T-helper 1 cell treated with Interleukin-12 subunit alpha and Interleukin-12 subunit beta and Interleukin-4 antibody, amounts not matched to agents 30 ng/mL and 1 ng/mL, for 36 hours (primary cell): ENCODE measurements at regions not wholly inside any gene's neighbourhood (a gene's known extent, or its start where the extent isn't known, plus 50 kb on each side); places are given as distances from the start of the nearest gene placed in this dataset.

Experiments
- intact Hi-C: fragments of 100-400 bp; cut with micrococcal nuclease; formaldehyde crosslinking; loops from one replicate; pipeline ENCODE4 v1.15.1; 2024

DNA sequence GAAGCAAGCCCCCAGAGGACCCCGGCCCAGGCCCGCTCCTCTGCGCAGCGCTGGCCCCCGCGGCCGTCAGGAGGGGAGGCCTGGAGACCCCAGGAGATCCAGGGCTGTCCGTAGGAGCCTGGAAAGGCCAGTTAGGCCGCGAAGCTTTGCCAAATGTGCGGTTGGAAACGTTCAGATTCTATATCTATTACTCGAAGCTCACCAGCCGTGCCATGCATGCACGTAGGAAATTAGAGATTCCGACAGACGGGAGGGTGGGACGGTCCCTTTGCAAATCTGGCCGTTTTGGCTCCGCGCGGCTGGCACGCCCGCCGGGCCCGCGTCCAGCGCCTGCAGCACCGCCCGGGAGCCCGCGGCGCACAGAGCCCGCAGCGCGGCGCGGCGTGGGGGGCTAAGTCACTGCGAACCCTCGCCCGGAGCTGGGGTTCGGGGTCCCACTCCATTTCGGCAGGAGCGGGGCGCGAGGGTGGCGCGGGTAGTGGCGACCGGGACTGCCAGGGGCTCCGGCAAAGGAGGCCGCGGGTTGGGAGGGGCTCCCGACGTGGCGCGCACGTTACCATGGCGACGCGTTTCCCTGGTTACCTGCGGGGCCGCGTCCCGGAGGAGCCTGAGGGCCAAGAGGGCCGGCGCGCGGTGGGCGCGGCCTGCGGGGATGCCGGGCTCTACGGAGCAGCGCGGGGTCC is 488.6 kb upstream of the SMIM21 start:
- intact Hi-C loops: no loop called here

DNA sequence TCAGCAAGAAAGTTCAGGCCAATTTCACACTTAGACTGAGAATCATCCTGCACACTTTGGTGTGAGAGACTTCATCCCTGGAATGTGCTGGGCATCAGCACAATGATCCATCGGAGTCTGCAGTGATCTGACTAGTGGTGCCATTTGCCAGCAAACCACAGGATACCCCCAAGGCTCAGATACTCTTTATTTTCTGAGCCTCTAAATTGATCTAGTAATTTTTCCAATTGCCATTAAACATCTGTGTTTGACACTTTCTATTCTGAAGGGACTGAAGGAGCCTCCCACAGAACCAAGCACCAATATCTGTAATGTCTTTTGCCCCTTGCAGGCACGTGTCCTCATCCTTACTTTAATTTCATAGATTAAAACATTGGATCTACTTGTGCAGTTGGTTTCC is 485.3 kb upstream of the SMIM21 start:
- intact Hi-C loops: no loop called here

DNA sequence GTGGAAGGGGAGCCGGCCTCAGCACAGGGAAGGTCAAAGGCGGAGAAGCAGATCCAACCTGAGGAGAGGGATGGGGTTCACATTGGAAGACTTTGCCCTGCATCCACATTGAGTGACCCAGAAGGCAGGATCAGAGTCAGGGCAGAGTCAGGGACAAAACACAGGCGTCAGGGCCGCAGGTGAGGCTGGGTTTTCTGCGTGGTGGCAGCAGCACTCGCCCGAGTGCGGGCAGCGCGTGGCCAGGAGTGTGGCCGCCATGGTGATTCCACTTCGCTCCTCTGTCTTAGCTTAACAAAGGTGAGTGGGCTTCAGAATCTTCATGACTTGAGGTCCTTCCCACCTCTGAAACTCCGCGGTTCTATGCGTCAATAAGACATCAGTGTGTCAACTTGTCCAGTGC is 476.9 kb upstream of the SMIM21 start:
- intact Hi-C loops: no loop called here

DNA sequence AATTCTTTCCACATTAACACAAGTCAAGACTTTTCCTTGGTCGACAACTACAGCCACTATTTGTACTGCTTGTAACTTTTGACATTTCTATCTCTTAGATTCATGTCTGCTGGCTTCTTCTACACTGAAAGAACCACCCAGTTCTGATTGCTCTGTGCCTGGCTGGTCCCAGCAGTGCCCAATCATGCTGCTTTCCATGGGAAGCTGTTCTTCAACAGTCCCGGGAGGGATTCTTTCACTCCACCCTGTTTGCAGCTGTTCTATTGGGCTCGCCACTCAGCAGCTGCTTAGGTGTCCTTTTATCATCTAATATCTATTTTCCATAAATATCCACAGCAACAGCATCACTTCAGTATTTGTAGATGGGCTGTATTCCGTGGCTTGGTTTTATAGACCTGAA is 471.1 kb upstream of the SMIM21 start:
- intact Hi-C loops: no loop called here

DNA sequence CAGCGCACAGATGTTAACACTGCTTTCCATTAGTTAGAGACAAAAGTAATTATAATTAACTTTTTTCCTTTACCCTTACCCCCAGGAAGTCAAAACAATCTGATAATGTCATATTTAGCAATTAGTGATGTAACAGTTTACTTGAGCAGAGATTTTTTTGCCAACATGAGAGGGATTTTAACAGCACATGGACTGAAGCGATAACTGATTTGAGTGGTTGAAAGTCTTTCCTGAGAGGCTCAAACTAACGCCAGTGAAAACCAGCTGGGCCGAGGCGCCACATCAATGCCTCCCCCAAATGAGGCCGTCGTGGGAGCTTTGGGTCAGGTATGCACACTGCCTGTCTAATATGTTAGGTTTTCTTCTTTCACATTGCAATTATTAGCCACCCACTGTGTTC is 469.9 kb upstream of the SMIM21 start:
- intact Hi-C loops: no loop called here

DNA sequence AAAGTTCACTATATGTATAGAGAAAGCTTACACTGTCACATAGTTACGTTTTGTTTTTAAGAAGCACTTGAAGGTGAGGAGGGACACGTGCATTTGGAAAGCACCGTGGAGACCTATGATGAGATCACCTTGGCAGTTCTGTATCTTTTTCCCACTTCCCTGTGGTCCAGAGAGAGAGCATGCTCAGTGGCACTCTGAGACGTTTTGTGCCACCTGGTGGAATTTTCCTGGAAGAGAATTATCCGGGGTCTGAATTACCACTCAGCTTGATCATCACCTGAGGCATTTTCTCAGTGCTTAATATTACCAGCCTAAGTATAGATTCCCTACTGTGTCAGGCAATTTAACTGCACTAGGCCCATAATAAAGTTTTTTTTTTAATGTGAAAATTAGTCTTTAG is 469.4 kb upstream of the SMIM21 start:
- intact Hi-C loops: no loop called here

DNA sequence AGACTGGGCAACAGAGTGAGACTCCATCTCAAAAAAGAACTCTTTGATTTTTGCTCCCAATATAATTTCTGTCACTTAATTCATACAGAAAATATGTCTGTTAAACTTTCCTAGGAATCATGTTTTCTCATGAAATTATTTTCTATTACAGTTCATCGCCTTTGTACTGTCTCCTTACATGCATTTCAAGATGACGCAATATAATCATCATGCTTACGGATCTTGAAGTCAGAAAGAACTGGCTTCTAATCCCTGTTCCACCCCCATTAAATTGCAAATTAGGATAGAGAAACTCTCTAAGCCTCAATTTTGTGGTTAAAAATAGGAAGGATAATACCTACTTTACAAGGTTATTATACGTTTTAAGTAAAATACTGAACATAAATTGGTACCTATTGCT is 467.6 kb upstream of the SMIM21 start:
- intact Hi-C loops: no loop called here

DNA sequence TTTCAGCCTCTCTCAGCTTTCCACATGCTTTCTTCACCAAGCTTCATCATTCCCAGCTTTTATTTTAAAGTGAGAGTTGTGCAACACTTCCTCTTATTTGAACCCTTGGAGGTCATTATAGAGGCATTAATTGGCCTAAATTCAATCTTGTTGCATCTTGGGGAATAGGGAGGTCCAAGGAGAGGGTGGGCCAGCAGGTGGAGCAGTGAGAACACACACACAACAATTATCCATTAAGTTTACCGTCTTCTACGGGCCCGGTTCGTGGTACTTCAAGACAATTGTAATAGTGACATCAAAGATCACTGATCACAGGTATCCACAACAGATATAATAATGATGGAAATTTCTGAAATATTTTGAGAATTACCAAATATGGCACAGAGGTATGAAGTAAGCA is 457.2 kb upstream of the SMIM21 start:
- intact Hi-C loops: no loop called here

DNA sequence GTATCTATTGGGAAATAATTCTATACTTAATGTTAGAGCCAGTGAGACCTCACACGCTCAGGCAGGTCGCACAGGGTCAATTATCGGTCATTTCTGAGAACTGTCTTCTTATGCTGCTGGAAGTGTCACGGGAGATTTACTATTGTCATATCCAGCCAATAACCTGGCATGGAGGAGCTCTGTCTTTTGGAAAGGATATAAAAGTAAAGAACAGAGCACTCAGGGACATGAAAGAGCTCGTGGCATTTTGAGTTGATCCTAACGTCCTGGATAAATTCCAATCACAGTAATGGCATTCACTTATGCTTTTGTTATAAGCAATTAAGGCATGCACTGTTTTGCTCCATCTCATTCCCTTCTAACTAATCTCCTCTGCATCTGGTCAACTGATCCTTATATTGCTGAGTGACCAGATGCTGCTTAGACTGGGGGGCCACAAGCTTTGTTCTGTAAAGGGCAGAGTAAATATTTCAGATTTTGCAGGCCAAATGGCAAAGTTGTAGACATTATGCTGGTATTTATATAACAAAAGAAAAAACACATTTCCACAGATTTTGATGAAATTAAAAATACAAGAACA is 453.5 kb upstream of the SMIM21 start:
- intact Hi-C loops: no loop called here

DNA sequence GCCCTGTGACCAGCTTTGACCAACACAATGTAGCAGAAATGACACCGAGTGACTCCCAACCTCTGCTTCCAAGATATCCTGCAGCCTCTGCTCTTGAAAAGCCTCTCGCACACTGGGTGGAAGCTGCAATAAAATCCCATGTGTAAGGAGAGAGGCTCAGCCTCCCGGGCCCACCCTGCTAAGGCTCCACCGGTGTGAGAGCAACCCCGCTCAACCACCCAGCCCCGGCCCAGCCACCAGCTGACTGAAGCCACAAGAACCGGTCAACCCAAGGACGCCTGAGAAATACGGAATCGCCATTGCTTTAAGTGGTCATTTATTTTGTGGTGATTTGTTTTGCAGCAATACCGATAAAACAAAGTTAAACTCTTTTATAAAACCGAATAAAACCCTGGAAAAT is 452.8 kb upstream of the SMIM21 start:
- intact Hi-C loops: no loop called here

DNA sequence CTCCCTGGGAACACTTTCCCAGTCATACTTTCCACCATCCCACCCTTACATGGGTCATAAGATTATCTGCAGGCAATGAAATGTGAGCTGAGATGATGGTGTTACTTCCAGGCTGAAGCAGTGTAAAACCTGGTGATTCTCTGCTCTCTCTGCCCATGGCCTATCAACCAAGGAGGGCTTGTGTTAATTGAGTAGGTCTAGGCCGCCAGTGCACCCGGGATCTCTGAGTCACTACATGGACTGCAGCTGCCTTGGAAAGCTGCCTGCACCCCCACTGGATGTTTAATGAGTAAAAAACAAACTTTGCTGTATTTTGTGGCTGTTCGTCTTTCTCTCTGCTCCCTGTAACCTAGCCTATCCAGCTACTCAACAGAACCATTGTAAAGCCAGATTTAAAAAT is 451.7 kb upstream of the SMIM21 start:
- intact Hi-C loops: no loop called here

DNA sequence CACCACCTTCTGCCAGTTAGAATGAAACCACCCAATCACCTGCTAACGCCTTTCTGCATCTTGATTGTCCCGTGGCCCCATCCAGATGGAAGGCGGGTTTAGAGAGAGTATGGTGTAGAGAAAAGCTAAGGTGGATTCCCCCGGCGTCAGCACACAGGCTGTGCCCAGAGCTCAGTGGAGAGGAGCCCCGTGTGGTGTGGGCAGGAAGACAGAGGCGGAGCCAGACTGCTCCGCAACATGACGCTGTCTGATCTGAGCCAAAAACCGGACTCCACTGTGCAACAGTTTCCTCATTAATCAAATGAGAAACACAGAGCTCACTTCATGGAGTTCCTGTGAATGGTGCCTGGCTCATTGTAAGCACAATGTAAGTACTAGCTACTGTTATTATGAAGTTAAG is 448.1 kb upstream of the SMIM21 start:
- intact Hi-C loops: no loop called here

DNA sequence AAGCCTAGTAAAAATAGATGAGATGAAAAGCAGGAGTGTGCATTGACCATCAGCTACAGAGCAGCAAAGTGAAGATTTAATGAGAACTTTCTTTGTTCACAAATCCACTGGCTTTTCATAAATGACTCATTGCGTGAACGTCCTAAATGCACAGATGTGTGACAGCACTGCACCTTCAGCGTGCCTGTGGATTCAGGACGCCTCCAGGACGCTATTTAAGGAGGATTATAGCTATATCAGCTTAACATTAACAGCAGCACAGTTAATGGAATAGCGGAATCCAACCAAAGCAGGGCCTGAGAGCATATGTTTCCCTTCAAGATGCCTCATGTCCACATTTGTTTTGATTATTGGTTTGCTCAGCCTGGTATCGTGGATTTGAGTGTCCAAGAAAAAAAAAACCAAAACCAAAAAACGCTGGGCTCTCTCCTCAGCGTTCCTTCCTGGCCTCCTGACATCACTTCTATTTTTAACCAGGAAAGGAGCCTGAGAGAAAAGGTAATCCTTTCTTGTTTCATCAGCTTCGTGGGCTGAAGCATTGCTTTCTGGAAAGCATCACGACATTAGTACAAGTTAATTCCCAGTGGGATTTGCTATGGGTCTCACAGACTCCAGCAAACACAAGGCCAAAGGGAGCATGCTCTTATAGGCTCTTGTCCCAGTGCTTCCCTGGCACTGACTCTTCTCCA is 447.0 kb upstream of the SMIM21 start:
- intact Hi-C loops: no loop called here

DNA sequence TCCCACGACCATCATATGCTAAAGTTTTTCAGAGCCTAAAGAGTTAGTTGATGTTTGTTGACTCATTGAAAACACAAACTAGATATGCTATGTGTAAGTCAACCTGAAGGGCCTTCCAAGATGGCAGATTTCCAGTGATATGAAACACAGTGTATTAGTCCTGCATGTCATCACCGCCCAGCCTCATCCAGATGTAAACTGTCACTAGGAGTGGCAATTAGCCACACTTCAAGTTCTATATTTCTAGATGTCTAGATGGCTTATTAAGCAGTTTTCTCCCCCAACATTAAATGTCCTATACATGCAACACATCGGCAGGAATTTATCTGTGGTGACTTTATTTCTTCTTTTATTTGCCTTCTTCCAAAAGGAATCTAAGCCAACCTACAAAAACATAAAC is 444.1 kb upstream of the SMIM21 start:
- intact Hi-C loops: no loop called here

DNA sequence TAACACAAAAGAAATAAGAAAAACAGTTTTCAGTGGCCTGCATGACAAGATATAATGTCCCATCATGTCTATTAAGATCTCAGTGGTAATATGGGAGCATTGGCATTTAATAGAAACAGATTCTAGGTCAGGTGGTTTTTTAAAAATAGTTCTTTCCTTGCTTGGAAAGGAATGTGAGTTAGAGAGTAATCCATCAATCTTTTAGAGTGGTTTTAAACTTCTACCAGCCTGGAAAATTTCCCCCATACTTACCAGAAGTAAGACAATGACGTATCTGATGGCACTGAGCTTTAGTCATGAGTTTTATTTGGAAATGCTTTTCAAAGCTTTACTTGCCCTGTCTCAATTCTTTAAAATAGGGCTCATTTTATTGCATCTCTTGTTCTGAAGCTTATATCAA is 441.7 kb upstream of the SMIM21 start:
- intact Hi-C loops: no loop called here

DNA sequence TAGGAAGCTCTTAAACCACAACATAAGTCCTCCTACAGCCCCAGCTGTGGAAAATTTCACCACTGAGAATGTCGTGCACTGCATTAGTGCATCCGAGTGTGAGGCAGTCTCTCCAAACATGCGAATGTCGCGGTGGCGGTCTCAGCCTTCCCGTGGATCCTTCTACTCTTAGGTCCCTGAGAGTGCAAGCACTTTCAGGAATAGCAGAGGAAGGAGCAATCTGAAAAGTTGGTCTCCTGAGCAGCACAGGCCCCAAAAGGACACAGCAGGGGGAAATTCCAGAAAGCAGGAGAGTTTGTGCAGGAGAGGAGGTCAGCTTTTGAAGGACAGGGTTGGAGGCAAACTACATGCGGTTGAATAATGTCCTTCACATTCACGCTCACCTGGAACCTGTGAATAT is 440.5 kb upstream of the SMIM21 start:
- intact Hi-C loops: no loop called here

DNA sequence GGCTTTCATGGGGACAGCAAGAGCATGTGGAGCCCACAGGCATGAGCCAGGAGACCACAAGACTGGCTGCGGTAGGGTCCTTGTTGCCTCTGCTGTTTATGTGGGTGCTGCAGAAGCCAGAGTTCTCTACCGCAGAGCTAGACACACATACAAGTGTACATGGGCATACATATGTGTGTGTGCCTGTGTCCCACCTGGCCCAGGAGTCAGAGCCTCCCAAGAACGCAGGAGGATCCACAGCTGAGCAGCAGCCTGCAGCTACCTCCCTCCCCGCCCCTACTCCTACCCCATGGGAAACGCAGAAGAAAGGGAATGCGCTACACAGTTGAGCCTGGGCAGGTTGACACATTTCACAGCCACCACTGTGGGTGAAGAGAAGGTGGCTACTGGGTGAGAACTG is 438.1 kb upstream of the SMIM21 start:
- intact Hi-C loops: no loop called here

DNA sequence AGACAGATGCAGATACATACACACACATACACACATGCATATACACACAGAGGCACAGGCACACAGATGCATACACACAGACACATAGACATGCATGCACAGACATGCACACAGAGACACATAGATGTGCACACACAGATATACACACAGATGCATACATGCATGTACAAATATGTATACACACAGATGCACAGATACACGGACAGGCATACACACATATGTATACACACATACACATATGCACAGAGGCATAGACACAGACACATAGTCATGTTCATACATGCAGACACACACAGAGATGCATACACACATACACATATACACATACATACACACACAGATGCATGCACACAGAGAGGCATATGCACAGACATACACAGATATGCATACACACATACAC is 437.3 kb upstream of the SMIM21 start:
- intact Hi-C loops: no loop called here

DNA sequence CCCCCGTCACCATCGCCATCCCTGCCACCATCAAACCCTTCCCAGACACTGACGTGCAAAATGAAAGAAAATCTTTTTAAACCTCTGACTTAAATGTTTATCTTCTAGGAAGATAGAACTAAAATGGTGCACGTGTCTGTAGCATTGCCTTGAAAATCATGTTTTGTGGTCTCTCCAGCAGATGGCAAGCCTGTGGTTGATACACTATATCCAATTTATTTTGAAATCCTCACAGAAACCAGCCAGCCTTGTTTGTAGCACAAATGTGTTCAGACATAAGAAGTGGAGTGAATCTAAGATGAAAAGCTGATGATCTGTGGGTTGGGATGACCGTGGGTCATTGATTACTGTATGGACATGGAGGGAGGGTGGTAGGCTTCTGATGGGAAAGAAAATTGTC is 436.2 kb upstream of the SMIM21 start:
- intact Hi-C loops: loop anchor here (2.0 kb wide), 1 partner anchor 25 kb away; no protein-coding TSS in a partner anchor

DNA sequence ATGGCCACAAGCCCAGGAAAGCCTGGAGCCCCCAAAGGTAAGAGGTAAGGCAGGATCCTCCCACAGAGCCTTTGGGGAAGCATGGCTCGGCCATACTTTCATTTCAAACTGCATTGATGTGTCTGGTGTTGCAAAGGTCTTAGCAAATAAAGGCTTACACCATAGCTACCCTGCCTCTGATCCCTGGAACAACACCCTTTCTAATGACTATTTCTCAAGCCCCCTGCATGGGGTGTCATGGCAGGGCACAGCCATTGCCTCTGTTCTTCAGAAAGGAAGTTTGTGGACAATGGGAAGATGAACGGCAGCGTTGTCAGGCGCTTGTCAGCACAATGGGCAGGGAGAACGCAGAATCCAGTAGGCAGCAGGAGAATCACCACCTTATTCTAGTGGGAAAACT is 435.0 kb upstream of the SMIM21 start:
- intact Hi-C loops: loop anchor here (2.0 kb wide), 1 partner anchor 24 kb away; no protein-coding TSS in a partner anchor

DNA sequence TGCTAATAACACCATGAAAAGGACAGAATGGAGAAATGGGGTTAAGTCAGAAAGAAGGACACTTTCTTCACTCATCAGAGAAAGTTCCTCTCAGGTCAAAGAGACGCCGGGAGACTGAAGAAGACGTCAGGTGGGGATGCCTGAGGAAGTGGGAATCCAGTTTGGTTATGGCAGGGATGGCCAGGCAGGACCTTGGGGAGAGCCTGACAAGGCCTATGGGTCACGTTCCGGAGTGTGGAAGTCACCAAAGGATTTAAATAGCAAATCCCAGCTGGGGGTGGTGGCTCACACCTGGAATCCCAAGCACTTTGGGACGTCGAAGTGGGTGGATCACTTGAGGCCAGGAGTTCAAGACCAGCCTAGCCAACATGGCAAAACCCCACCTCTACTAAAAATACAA is 432.7 kb upstream of the SMIM21 start:
- intact Hi-C loops: no loop called here

DNA sequence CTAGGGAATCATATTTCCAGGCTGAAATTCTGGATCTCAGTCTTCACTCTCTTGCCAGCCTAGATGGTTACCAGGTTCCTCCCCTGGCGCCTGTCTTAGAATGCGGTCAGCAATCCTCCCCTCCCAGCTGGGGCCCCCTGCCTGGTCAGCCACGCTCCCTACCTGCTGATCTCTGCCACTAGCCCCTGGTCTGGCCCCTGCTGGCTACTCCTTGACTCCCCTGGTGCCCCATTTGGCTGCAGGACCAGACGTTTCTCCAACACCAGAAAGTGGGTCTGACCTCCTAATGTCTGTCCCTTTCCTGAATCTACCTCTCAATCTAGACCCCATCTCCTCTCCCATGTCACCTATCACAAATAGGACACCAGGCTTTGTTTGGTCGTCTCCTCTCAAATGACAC is 432.0 kb upstream of the SMIM21 start:
- intact Hi-C loops: no loop called here

DNA sequence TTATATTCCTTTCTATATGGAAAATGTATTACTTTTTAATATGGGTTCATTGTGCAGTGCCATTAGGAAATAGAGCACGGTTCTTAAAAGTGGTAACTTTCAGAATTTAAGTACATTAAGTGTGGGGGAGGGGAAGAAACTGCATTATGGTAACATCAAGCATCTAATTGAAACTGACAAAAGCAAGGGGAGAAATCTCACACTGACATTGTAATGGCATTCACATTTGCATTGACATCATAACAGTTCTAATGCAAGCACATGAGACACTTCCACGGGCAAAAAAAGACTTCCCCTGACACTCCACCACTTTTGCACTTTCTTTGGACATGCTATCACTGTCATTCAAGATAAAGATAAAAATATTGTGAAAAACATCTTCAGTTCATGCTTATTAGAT is 431.3 kb upstream of the SMIM21 start:
- intact Hi-C loops: no loop called here
